D721Med (cell line): ENCODE measurements at regions not wholly inside any gene's neighbourhood (a gene's known extent, or its start where the extent isn't known, plus 50 kb on each side); places are given as distances from the start of the nearest gene placed in this dataset.

Experiments used
- DNase-seq: peaks from one replicate; pipeline ENCODE4 v3.0.0; 2011; ENCODE audit warnings: low spot score; ENCODE audit not compliant: insufficient read length
- FAIRE-seq: peaks from 2 replicates; lab custom pipeline; 2011; peaks lifted over from hg19 to GRCh38; lab: Jason Lieb, UNC
- CTCF ChIP-seq: IDR thresholded peaks from 2 replicates; pipeline ENCODE4 v1.5.1; 2012; ENCODE audit warnings: mild to moderate bottlenecking, control low read depth; ENCODE audit not compliant: insufficient read depth; ENCODE audit errors: missing control alignments

DNA sequence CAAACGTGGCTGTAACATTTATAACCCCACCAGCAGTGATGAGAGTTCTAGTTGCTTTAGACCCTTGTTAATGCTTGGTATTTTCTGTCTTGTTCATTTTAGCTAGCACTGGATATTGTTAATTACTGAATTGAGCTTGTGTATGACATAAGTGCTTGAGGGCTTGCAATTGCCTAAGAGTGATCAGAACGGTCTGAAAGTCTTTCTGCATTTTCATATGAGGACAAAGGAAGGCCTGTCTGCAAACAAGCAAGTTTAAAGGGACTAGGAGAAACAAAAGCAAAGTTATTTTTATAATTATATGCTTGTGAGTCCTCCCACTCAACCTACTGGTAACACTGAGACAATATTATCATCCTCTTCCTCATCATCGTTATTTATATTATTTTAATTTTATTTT lies 305.5 kb upstream of the DUSP10 start:
- DNase-seq: no peak
- no peak for FAIRE-seq
- TF ChIP-seq CTCF: no peak

DNA sequence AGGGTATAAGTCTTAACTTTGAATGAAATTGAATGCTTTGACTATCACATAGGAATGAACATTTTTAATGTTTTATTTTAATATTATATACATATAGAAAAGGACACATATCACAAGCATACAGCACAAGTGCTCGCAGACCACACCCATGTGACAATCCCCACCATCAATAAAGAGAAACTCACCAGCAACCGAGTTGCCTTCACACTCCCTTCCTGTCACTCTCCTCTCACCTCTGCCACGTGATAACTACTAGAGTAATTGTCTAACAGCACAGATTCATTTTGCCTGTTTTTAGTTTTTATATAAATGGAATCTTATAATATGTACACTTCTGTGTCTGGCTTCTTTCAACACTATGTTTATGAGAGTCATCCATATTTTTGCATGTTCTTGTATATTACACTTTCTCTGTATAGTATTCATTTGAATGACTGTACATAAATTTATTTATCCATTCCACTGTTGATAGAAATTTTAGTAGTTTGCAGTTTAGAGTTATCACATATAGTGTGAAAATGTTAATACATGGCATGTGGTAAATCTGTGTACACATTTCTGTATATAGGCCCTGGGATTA lies 304.9 kb upstream of the DUSP10 start:
- TF ChIP-seq CTCF: no peak
- no peak for FAIRE-seq
- DNase-seq: no peak

- DNase-seq: no peak
- TF ChIP-seq CTCF: no peak
- no peak for FAIRE-seq
Measured at GRCh38 chr1:222045786-222046185, 303.9 kb upstream of the DUSP10 start.

GRCh38 chr1:222045236-222045635 lies 303.3 kb upstream of the DUSP10 start:
- no peak for DNase-seq
- TF ChIP-seq CTCF: no peak
- no peak for FAIRE-seq

DNA sequence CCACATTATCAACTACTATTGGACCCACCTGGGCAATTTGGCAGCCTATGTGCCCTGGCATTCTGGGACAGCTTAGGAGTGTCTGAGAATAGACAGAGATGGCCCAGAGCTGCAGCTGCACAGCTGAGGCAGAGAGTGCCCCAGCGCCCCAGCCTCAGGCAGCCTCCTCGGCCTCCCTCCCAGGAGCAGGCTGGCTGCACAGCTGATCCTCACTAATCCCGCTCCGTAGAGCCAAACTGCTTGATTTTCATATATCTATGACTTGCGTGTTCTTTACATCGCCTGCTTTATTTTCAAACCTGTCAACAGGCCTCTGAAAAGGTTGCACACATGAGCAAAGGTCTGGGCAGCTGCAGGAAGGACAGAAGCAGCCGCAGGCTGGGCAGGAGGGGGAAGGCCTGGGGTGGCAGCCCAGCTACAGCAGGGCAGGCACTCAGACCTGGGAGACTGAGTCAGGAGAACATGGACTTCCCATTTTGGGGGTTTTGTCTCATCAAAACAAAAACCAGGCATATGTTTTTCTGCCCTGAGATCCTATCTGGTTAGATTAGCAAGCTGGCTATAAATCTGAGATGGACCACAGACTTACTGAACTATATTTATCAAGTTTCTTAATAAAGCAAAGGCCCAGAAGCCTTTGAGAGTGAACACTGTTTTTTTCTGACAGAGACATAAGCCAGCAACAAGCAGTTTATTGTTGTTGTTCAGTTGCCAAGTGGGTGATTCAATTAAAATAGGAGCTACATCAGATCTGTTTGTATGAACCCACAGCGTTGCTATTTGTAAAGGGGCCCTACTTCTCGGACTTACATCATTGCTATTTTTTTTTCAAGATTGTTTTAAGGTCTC lies 301.8 kb upstream of the DUSP10 start:
- FAIRE-seq (no peak), DNase-seq (no peak)
- no peak for TF ChIP-seq CTCF

DNA sequence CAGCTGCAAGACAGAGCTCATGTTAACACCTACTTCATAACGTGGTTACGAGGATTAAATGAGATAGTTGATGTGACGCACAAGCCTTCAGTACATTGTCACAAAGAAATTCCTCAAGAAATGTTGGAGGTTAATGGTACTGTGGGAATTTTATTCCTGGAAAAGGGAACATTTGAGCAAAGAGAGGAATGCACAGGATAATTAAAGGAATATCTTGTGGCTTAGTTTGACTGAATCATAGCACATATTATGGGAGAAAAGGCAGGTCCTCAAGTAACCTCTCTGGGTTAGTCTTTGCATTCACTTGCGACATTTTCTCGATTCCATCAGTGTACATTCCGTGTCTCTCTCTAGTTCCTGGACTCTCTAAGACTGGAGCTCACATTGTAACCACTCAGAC lies 300.2 kb upstream of the DUSP10 start:
- FAIRE-seq (peak; percentile 35), DNase-seq (no peak)
- no peak for TF ChIP-seq CTCF

DNA sequence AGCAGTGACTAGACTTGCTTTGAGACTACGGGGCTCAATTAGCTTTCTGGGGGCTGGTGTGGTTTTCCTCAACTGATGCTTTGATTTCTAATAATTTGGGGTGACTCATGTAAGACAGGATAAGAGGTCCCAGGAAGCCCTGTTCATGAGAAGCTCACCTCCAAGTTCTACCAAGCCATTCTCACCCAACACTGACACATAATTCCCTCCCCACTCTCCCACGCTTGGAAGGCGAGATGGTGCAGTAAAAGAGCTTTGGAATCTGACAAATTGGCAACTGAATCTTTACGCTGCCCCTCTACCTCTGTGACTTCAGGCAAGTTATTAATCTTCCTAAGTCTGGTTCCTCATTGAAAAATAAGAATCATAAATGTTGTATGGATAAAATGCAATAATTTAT lies 299.1 kb upstream of the DUSP10 start:
- DNase-seq (no peak), FAIRE-seq (no peak)
- no peak for TF ChIP-seq CTCF
